Fibroblast of pulmonary artery (primary cell): ENCODE measurements at regions not wholly inside any gene's neighbourhood (a gene's known extent, or its start where the extent isn't known, plus 50 kb on each side); places are given as distances from the start of the nearest gene placed in this dataset.
"Not testable (repeated sequence)": the region's sequence is repeated elsewhere in the genome, so short reads cannot be mapped to it uniquely, and the experiment has no call there.

Experiments used
- DNase-seq: peaks from one replicate; pipeline ENCODE4 v3.0.0-alpha.2; 2010; ENCODE audit warnings: low read depth
- H3K4me3 ChIP-seq: replicated peaks from 2 replicates; pipeline ENCODE4 v1.5.1; 2011; ENCODE audit warnings: low read depth, mild to moderate bottlenecking, control low read depth, low read length, moderate library complexity
- TF ChIP-seq, protein P1 (sequence below): IDR thresholded peaks from 2 replicates; pipeline ENCODE4 v1.5.1; 2011; ENCODE audit warnings: mild to moderate bottlenecking, control low read depth, low read length, inconsistent platforms; ENCODE audit errors: missing control alignments

DNA sequence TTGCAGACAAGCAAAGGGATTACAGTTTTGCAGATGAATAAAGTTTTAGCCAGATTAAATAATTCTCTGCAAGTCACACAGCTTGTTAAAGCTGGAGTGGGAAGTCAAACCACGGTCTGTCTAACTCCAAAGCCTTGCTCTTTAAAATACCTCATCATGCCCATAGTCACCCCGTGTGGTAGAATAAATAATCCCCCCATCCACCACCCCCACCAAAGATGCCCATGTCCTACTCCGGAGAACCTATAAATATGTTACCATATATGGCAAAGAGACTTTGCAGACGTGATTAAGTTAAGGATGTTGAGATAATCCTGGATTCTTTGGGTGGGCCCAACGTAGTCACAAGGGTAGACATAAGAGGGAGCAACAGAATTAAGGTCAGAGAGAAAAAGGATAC is 118.7 kb downstream of the BEND2 start:
- TF ChIP-seq, protein P1, sequence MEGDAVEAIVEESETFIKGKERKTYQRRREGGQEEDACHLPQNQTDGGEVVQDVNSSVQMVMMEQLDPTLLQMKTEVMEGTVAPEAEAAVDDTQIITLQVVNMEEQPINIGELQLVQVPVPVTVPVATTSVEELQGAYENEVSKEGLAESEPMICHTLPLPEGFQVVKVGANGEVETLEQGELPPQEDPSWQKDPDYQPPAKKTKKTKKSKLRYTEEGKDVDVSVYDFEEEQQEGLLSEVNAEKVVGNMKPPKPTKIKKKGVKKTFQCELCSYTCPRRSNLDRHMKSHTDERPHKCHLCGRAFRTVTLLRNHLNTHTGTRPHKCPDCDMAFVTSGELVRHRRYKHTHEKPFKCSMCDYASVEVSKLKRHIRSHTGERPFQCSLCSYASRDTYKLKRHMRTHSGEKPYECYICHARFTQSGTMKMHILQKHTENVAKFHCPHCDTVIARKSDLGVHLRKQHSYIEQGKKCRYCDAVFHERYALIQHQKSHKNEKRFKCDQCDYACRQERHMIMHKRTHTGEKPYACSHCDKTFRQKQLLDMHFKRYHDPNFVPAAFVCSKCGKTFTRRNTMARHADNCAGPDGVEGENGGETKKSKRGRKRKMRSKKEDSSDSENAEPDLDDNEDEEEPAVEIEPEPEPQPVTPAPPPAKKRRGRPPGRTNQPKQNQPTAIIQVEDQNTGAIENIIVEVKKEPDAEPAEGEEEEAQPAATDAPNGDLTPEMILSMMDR, result no peak
- no peak overlapping the region for H3K4me3 ChIP-seq

DNA sequence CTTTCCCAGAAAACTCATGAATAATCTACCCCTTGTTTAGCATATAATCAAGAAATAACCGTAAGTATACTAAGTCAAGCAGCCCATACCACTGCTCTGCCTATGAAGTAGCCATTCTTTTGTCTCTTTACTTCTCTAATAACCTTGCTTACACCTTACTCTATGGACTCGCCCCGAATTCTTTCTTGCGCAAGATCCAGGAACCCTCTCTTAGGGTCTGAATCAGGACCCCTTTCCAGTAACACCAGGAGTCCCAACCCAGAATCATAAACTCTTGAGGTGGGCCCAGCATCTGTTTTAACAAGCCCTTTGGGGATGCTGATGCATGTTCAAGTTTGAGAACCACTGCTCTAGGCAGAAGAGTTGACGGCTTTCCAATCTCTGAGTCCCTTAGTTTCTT is 119.6 kb downstream of the BEND2 start:
- TF ChIP-seq, protein P1, result no peak

More for the DNA sequence above, 118.7 kb downstream of the BEND2 start:
- no peak for DNase-seq

DNA sequence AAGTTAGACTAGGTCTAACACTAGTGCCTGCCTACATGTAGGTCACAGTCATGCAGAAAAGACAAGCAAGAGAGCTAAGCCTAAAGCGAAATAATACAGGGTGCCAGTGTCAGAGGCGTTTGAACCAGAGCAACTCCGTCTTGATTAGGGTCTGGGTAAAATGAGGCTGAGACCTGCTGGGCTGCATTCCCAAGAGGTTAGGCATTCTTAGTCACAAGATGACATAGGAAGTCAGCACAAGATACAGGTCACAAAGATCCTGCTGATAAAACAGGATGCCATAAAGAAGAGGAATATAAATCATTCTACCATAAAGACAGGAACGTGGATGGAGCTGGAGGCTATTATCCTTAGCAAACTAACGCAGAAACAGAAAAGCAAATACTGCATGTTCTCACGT is 120.9 kb downstream of the BEND2 start:
- TF ChIP-seq, protein P1, result no peak
- H3K4me3 ChIP-seq, result no peak overlapping the region
- DNase-seq, result no peak

More for the DNA sequence above, 119.6 kb downstream of the BEND2 start:
- no peak overlapping the region for H3K4me3 ChIP-seq
- no peak for DNase-seq

DNA sequence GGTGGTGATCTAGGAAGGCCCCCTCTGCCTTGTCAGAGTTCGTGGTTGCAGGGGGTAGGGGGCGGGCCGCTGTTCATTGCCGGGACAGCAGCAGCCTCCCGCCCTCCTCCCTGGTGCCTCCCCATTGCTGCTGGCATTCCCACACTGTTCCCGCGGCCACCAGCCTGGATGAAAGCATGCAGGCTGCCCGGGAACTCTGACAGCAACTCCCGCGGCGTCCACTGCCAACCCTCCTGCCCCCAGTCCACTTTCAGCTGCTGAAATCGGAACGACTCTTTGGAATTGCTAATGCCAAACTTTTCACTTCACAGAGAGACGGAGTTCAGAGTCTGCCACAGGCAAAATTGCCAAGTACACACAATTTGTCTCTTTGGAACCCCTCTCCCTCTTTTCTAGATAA is 121.9 kb downstream of the BEND2 start:
- no peak overlapping the region for H3K4me3 ChIP-seq
- TF ChIP-seq, protein P1, result no peak
- DNase-seq, result no peak

DNA sequence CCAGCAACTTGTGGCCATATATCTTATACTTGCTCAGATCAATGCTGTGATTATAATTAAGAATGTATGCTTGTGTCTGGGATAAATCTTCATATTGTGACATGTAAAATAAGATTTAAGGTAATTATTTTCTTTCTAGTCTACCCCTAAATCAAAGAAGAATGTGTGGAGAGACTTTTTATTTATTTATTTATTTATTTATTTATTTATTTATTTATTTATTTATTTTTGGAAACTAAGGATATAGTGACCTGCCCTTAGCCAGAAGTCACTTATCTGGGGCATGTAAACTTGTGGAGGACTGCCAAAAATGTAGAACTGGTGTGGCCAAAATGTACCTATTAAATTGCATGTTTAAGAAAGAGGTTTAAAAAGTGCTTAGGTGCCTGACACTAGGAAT is 144.3 kb downstream of the BEND2 start:
- H3K4me3 ChIP-seq, result no peak overlapping the region
- DNase-seq, result no peak
- TF ChIP-seq, protein P1, result no peak

DNA sequence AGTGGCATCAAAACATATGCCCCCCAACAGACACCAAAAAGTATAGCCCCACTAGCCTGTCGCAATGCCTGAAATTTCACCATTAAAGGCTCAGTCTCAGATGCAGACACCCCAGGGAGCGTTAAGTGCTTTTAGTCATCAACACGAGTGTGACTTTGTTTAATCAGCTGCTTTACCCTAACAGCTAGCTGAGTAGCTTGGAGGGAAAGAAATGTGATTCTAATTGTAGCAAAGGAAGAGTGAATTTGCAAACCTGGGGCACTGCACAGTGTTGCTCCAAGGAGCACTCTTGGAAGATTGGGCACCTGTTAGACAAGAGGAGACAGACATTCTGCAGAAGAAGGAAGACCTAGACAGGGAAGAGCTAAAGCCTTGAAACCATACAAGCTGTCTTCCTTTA is 145.1 kb downstream of the BEND2 start:
- no peak overlapping the region for H3K4me3 ChIP-seq
- DNase-seq, result no peak
- TF ChIP-seq, protein P1, result no peak

DNA sequence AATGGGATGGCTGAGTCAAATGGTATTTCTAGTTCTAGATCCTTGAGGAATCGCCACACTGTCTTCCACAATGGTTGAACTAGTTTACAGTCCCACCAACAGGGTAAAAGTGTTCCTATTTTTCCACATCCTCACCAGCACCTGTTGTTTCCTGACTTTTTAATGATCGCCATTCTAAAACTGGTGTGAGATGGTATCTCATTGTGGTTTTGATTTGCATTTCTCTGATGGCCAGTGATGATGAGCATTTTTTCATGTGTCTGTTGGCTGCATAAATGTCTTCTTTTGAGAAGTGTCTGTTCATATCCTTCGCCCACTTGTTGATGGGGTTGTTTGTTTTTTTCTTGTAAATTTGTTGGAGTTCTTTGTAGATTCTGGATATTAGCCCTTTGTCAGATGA is 152.6 kb downstream of the BEND2 start:
- DNase-seq, H3K4me3 ChIP-seq: not testable (repeated sequence)
